ENCODE measurements at regions not wholly inside any gene's neighbourhood (a gene's known extent, or its start where the extent isn't known, plus 50 kb on each side); places are given as distances from the start of the nearest gene placed in this dataset.

GRCh38 chr1:168441745-168442144 is 102.1 kb downstream of the XCL2 start (continued):
- TF ChIP-seq CHD2 (IDR thresholded peaks at IDR 0.05; ENCODE audit: low read length) (no peak), MAX (IDR thresholded peaks at IDR 0.05) (no peak)

All from H1 (cell line).